ENCODE measurements at regions not wholly inside any gene's neighbourhood (a gene's known extent, or its start where the extent isn't known, plus 50 kb on each side); places are given as distances from the start of the nearest gene placed in this dataset.

DNA sequence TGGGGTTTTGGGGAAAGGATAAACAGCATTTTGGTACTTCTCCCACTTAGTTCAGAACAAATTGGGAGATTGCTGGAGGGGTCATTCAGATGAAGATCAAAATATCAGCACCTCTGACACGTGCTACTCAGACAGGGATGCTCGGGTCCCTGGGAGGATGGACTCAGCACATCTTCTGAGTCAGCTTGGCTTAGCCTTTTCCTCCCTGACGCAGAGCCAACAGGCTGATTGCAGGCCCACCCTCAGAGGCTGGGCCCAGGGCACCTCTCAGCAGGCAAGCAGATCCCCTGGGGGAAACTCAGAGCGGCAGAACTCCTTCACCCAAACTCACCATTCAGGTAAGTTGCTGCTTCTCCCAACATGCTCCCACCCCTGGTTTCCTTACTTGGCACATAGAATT lies 304.9 kb downstream of the TLE3 start:
- Histone ChIP-seq H3K4me1 (peaks cover 0 to 28% of the 10 kb centered on the region in 2 donors), H3K27ac (peak overlapping the region in 1 of 2 donors; percentile 98), H3K4me3 (no peak overlapping the region), H3K9me3 (no peaks in the 10 kb centered on the region), H3K27me3 (no peaks in the 10 kb centered on the region), H3K36me3 (no peaks in the 10 kb centered on the region)
- TF ChIP-seq, protein P1, sequence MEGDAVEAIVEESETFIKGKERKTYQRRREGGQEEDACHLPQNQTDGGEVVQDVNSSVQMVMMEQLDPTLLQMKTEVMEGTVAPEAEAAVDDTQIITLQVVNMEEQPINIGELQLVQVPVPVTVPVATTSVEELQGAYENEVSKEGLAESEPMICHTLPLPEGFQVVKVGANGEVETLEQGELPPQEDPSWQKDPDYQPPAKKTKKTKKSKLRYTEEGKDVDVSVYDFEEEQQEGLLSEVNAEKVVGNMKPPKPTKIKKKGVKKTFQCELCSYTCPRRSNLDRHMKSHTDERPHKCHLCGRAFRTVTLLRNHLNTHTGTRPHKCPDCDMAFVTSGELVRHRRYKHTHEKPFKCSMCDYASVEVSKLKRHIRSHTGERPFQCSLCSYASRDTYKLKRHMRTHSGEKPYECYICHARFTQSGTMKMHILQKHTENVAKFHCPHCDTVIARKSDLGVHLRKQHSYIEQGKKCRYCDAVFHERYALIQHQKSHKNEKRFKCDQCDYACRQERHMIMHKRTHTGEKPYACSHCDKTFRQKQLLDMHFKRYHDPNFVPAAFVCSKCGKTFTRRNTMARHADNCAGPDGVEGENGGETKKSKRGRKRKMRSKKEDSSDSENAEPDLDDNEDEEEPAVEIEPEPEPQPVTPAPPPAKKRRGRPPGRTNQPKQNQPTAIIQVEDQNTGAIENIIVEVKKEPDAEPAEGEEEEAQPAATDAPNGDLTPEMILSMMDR (IDR thresholded peaks at IDR 0.05) = no peak
- intact Hi-C loops (cut with DNase I) = loop anchor here (5.0 to 10.0 kb wide), 2 partner anchors 196 to 238 kb away; no protein-coding TSS in a partner anchor
- DNase-seq (ENCODE audit: low spot score in 2 of 2) = peak in 1 of 2 donors; percentile 39

DNA sequence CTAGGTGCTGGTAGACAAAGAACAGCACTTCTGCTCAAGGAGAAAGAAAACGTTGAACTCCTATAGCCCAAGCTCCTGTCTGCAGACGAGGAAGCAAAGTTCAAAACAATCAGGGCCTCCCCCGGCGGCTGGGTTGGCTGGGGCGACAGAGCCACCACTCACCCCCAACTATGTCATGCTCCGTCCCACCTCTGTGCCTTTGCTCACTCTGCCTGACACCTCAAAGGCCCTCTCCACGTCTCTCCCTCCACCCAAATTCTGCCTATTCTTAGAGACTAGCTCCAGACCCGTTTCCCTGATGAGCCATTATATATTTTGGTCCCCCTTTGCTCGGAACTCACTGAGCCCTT lies 304.3 kb downstream of the TLE3 start:
- H3K36me3 ChIP-seq = no peaks in the 10 kb centered on the region
- no peak overlapping the region for H3K4me3 ChIP-seq
- H3K9me3 ChIP-seq = no peaks in the 10 kb centered on the region
- H3K4me1 ChIP-seq = peaks cover 0 to 28% of the 10 kb centered on the region in 2 donors
- H3K27me3 ChIP-seq = no peaks in the 10 kb centered on the region
- peak overlapping the region; percentile 98 to 99 for H3K27ac ChIP-seq
- TF ChIP-seq, protein P1 (IDR thresholded peaks at IDR 0.05) = no peak
- peak in 1 of 2 donors; percentile 50 for DNase-seq (ENCODE audit: low spot score in 2 of 2)
- intact Hi-C loops (cut with DNase I) = loop anchor here (5.0 to 10.0 kb wide), 2 partner anchors 196 to 239 kb away; no protein-coding TSS in a partner anchor

DNA sequence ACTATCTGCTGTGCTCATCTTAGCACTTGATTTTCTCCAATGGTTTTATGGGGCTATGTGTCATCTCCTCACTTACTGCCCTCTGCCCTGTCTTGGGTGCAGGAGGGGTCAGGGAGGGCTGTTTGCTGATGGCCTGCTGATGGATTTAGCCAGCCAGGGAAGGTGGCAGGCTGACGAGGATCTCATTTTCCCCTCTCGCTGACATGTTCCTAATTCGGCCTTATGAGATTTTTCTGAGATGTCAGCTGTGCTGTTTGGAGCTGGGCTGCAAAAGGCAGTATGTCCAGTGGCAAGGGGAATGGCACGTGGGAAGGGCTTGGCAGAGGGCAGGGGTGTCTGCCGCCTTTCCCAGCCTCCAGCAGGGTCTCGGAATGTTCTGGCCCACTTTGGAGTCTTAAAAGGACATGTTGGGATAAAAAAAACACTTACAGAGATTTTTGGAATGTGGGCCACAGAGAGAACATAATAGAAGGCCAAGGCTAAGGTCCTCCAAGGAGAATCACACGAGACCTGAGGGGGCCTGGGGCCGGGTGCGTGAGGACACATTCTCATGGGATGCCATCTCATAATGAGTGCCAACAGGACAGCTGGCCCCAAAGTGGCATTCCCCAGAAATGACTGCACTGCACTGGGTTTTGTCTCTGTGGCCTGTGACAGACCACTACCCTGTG lies 303.8 kb downstream of the TLE3 start:
- peak in 1 of 2 donors; percentile 82 for DNase-seq (ENCODE audit: low spot score in 2 of 2)
- Histone ChIP-seq H3K4me3 (peak overlapping the region in 1 of 2 donors; percentile 50), H3K36me3 (no peaks in the 10 kb centered on the region), H3K27ac (peak overlapping the region; percentile 98 to 99), H3K27me3 (no peaks in the 10 kb centered on the region), H3K9me3 (no peaks in the 10 kb centered on the region), H3K4me1 (peaks cover 0 to 28% of the 10 kb centered on the region in 2 donors)
- intact Hi-C loops (cut with DNase I) = loop anchor here (1.0 to 10.0 kb wide), 5 partner anchors 33 to 680 kb away; no protein-coding TSS in a partner anchor
- TF ChIP-seq, protein P1 (IDR thresholded peaks at IDR 0.05) = no peak

DNA sequence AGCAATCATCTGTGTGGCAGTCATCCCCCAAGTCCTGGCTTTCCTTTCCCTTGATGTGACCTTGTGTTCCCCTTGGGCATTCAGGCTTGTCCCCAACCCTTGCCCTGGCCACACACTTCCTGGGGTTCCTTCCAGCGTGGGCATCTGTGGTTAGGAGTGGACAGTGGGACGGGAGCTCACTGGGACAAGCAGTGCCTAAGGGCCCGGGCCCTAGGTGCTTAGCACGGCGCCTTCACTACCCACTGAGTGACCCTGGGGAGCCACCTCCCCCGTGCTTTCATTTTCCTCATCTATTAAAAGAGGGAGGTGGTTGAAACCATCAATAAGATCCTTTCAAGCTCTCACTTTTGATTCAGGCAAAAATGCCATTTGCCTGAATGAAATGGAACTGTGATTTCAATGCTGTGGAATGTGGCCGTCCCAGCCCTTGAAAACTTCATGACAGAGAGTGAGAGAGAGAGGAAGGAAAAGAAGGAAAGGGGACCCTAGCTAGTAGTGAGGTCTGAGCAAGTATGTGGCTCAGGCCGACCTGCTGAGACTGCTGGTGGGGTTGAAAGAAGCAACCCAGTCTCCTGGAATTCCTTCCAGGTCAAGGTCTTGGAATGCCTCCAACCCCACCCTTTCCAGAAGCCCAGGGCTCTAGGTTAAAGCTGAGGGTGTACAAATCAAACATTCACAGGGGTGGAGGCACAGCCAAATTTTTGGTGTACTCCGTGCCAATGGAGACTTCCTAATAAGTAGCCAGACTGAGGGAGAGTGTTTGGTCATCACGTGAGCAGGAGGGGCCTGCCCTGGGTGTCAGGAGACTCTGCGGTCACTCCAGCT lies 302.9 kb downstream of the TLE3 start:
- DNase-seq (ENCODE audit: low spot score in 2 of 2) = peak; percentile 42 to 86
- Histone ChIP-seq H3K27ac (peak overlapping the region; percentile 98 to 99), H3K4me1 (peaks cover 0 to 28% of the 10 kb centered on the region in 2 donors), H3K9me3 (no peaks in the 10 kb centered on the region), H3K36me3 (no peaks in the 10 kb centered on the region), H3K4me3 (peak overlapping the region in 1 of 2 donors; percentile 50), H3K27me3 (no peaks in the 10 kb centered on the region)
- intact Hi-C loops (cut with DNase I) = loop anchor here (1.0 to 10.0 kb wide), 5 partner anchors 34 to 679 kb away; no protein-coding TSS in a partner anchor
- TF ChIP-seq, protein P1 (IDR thresholded peaks at IDR 0.05) = no peak

DNA sequence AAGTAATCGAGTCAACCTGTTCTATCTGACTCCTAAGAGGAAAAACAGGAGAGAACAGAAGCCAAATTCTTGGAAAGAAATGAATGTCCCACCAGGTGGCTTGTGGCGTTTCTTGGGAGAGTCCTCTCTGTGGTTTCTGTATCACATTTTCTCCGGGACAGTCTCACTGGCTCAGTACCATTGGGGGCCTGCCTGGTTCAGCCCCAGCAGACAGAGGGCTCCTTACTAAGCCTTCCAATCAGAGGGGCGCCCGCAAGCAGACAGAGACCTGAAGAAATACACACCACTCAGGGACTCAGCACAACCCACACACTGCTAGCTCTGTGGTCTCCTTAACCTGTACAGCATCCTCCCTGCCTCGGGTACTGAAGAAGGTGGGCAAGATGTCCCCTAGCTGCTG lies 302.1 kb downstream of the TLE3 start:
- H3K36me3 ChIP-seq = no peaks in the 10 kb centered on the region
- no peaks in the 10 kb centered on the region for H3K27me3 ChIP-seq
- no peak overlapping the region for H3K4me3 ChIP-seq
- intact Hi-C loops (cut with DNase I) = loop anchor here (2.0 to 10.0 kb wide), 3 partner anchors 35 to 303 kb away; no protein-coding TSS in a partner anchor
- TF ChIP-seq, protein P1 (IDR thresholded peaks at IDR 0.05) = no peak
- H3K27ac ChIP-seq = peak overlapping the region; percentile 98 to 99
- H3K4me1 ChIP-seq = peaks cover 0 to 28% of the 10 kb centered on the region in 2 donors
- H3K9me3 ChIP-seq = no peaks in the 10 kb centered on the region
- peak in 1 of 2 donors; percentile 59 for DNase-seq (ENCODE audit: low spot score in 2 of 2)
